ENCODE measurements at regions not wholly inside any gene's neighbourhood (a gene's known extent, or its start where the extent isn't known, plus 50 kb on each side); places are given as distances from the start of the nearest gene placed in this dataset.

GRCh38 chrX:96002431-96002830, 682.2 kb upstream of the DIAPH2 start:
- Histone ChIP-seq H3K27me3 (replicated peaks; ENCODE audit: insufficient read depth, low read depth, low read length, poor library complexity) (no peaks in the 10 kb centered on the region), H3K4me3 (ENCODE audit: low read depth, low read length, poor library complexity, severe bottlenecking) (no peak overlapping the region), H3K36me3 (ENCODE audit: insufficient read depth, low read length, poor library complexity, severe bottlenecking) (no peaks in the 10 kb centered on the region), H3K9me3 (ENCODE audit: low read depth, low read length, poor library complexity, severe bottlenecking) (no peaks in the 10 kb centered on the region), H3K4me1 (ENCODE audit: insufficient read depth, low read length, poor library complexity, severe bottlenecking) (no peaks in the 10 kb centered on the region), H3K27ac (ENCODE audit: low read depth, low read length, poor library complexity, severe bottlenecking) (no peak overlapping the region)
- POLR2A ChIA-PET (ENCODE audit: low non-redundant PET): no interaction called here
- intact Hi-C loops (cut with micrococcal nuclease; ENCODE audit: unreplicated experiment): no loop called here
- CTCF ChIA-PET: no interaction called here
- BruUV-seq (replicated peaks): no TSS peak
- TF ChIP-seq CTCF (conservative IDR thresholded peaks at IDR 0.05; ENCODE audit: low read depth, low read length): no peak
- no peak for DNase-seq (ENCODE audit: low spot score)

- Histone ChIP-seq H3K27ac (ENCODE audit: low read depth, low read length, poor library complexity, severe bottlenecking) (no peak overlapping the region), H3K4me3 (ENCODE audit: low read depth, low read length, poor library complexity, severe bottlenecking) (no peak overlapping the region), H3K4me1 (ENCODE audit: insufficient read depth, low read length, poor library complexity, severe bottlenecking) (no peaks in the 10 kb centered on the region), H3K27me3 (replicated peaks; ENCODE audit: insufficient read depth, low read depth, low read length, poor library complexity) (no peaks in the 10 kb centered on the region), H3K36me3 (ENCODE audit: insufficient read depth, low read length, poor library complexity, severe bottlenecking) (no peaks in the 10 kb centered on the region), H3K9me3 (ENCODE audit: low read depth, low read length, poor library complexity, severe bottlenecking) (no peaks in the 10 kb centered on the region)
- ChIA-PET POLR2A (ENCODE audit: low non-redundant PET) (no interaction called here), CTCF (no interaction called here)
- intact Hi-C loops (cut with micrococcal nuclease; ENCODE audit: unreplicated experiment): no loop called here
- TF ChIP-seq CTCF (conservative IDR thresholded peaks at IDR 0.05; ENCODE audit: low read depth, low read length): no peak
- TF ChIP-seq EZH2 (IDR thresholded peaks at IDR 0.05; ENCODE audit: borderline replicate concordance, low read depth, low read length, poor library complexity, severe bottlenecking): no peak
- BruUV-seq (replicated peaks): no TSS peak
- DNase-seq (ENCODE audit: low spot score): peak; percentile 4
Observed at GRCh38 chrX:96004386-96004785, 680.3 kb upstream of the DIAPH2 start.

- no peaks in the 10 kb centered on the region for H3K36me3 ChIP-seq (ENCODE audit: insufficient read depth, low read length, poor library complexity, severe bottlenecking)
- H3K27ac ChIP-seq (ENCODE audit: low read depth, low read length, poor library complexity, severe bottlenecking): no peak overlapping the region
- no peaks in the 10 kb centered on the region for H3K9me3 ChIP-seq (ENCODE audit: low read depth, low read length, poor library complexity, severe bottlenecking)
- H3K27me3 ChIP-seq (replicated peaks; ENCODE audit: insufficient read depth, low read depth, low read length, poor library complexity): no peaks in the 10 kb centered on the region
- TF ChIP-seq EZH2 (IDR thresholded peaks at IDR 0.05; ENCODE audit: borderline replicate concordance, low read depth, low read length, poor library complexity, severe bottlenecking): no peak
- no peak for TF ChIP-seq CTCF (conservative IDR thresholded peaks at IDR 0.05; ENCODE audit: low read depth, low read length)
- intact Hi-C loops (cut with micrococcal nuclease; ENCODE audit: unreplicated experiment): no loop called here
- CTCF ChIA-PET: no interaction called here
- H3K4me1 ChIP-seq (ENCODE audit: insufficient read depth, low read length, poor library complexity, severe bottlenecking): no peaks in the 10 kb centered on the region
- no peak for DNase-seq (ENCODE audit: low spot score)
- no peak overlapping the region for H3K4me3 ChIP-seq (ENCODE audit: low read depth, low read length, poor library complexity, severe bottlenecking)
- POLR2A ChIA-PET (ENCODE audit: low non-redundant PET): no interaction called here
- no TSS peak for BruUV-seq (replicated peaks)
Observed at GRCh38 chrX:96006281-96006680, 678.4 kb upstream of the DIAPH2 start.

Measured in A673 (cell line).